ENCODE measurements at regions not wholly inside any gene's neighbourhood (a gene's known extent, or its start where the extent isn't known, plus 50 kb on each side); places are given as distances from the start of the nearest gene placed in this dataset.
"Not testable (repeated sequence)": the region's sequence is repeated elsewhere in the genome, so short reads cannot be mapped to it uniquely, and the experiment has no call there.

- Histone ChIP-seq H3K27me3 (ENCODE audit: control insufficient read depth in 2 of 2, insufficient read depth in 2 of 2, low read length in 2 of 2) (peaks cover 7 to 11% of the 10 kb centered on the region in 2 experiments), H2AFZ (ENCODE audit: low read depth, low read length) (no peak overlapping the region), H3K9me3 (replicated peaks; ENCODE audit: control insufficient read depth, insufficient read depth, low read length) (no peaks in the 10 kb centered on the region), H3K9ac (replicated peaks; ENCODE audit: extremely low read depth, insufficient read depth, low read length) (no peak overlapping the region), H3K4me3 (replicated peaks in 1 of 3; ENCODE audit: insufficient read depth in 1 of 3, low read depth in 1 of 3, low read length in 3 of 3) (no peak overlapping the region), H3K79me2 (ENCODE audit: control insufficient read depth, insufficient read depth, low read length) (no peaks in the 10 kb centered on the region), H4K20me1 (replicated peaks; ENCODE audit: control insufficient read depth, extremely low read depth, insufficient read depth, low read length) (no peaks in the 10 kb centered on the region), H3K4me1 (ENCODE audit: control insufficient read depth, extremely low read depth, insufficient read depth, low read length) (no peaks in the 10 kb centered on the region), H3K27ac (ENCODE audit: insufficient read depth, low read depth, low read length) (no peak overlapping the region), H3K9me1 (replicated peaks; ENCODE audit: control insufficient read depth, extremely low read depth, insufficient read depth, low read length) (no peaks in the 10 kb centered on the region), H3K36me3 (ENCODE audit: control insufficient read depth in 2 of 2, extremely low read depth in 1 of 2, insufficient read depth in 2 of 2, low read length in 2 of 2) (no peaks in the 10 kb centered on the region), H3K4me2 (ENCODE audit: insufficient read depth, low read length) (no peak overlapping the region)
- TF ChIP-seq GATA2 (IDR thresholded peaks at IDR 0.05; ENCODE audit: insufficient read depth, insufficient read length, low read depth, low read length), result no peak
- no peak for TF ChIP-seq POLR2A (IDR thresholded peaks at IDR 0.05; ENCODE audit: low read depth, low read length)
- TF ChIP-seq CTCF (IDR thresholded peaks at IDR 0.05; ENCODE audit: extremely low read depth in 1 of 2, insufficient read depth in 1 of 2, low read depth in 1 of 2, low read length in 2 of 2), result no peak
- TF ChIP-seq JUN (IDR thresholded peaks at IDR 0.05; ENCODE audit: borderline replicate concordance, insufficient read depth, insufficient read length, low read depth), result no peak
- TF ChIP-seq MYC (IDR thresholded peaks at IDR 0.05; ENCODE audit: low read depth, low read length), result no peak
- TF ChIP-seq EZH2 (IDR thresholded peaks at IDR 0.05; ENCODE audit: borderline replicate concordance, low read depth, low read length, severe bottlenecking), result no peak
- TF ChIP-seq POLR2AphosphoS5 (IDR thresholded peaks at IDR 0.05; ENCODE audit: insufficient read depth, low read depth, low read length), result no peak
- TF ChIP-seq MAX (IDR thresholded peaks at IDR 0.05; ENCODE audit: insufficient read depth, insufficient read length), result no peak
- no peak for TF ChIP-seq FOS (IDR thresholded peaks at IDR 0.05; ENCODE audit: borderline replicate concordance, insufficient read depth, low read length)
- BruUV-seq (replicated peaks), result no TSS peak
- ChIA-PET CTCF (interaction anchor here (0.5 kb wide), 1 partner anchor 475 kb away, joined by 3 read pairs; no protein-coding TSS in a partner anchor), POLR2A (no interaction called here)
- DNase-seq (ENCODE audit: low read depth, low spot score) (no peak), FAIRE-seq (no peak)
- intact Hi-C loops (cut with micrococcal nuclease), result no loop called here
- dilution Hi-C loops (cut with MboI; ENCODE audit: extremely low pct_ligation_motif_present, low sequenced_read_pairs), result no loop called here
These were observed 292.4 kb downstream of the GATA3 start for GRCh38 chr10:8346861-8347260.

GRCh38 chr10:8347614-8348013, 293.1 kb downstream of the GATA3 start:
- intact Hi-C loops (cut with micrococcal nuclease); H4K20me1 ChIP-seq (replicated peaks; ENCODE audit: control insufficient read depth, extremely low read depth, insufficient read depth, low read length); H2AFZ ChIP-seq (ENCODE audit: low read depth, low read length); H3K4me2 ChIP-seq (ENCODE audit: insufficient read depth, low read length); H3K27ac ChIP-seq (ENCODE audit: insufficient read depth, low read depth, low read length); H3K9ac ChIP-seq (replicated peaks; ENCODE audit: extremely low read depth, insufficient read depth, low read length); DNase-seq (ENCODE audit: low read depth, low spot score); H3K4me1 ChIP-seq (ENCODE audit: control insufficient read depth, extremely low read depth, insufficient read depth, low read length); H3K4me3 ChIP-seq (replicated peaks in 1 of 3; ENCODE audit: insufficient read depth in 1 of 3, low read depth in 1 of 3, low read length in 3 of 3); POLR2A ChIA-PET; BruUV-seq (replicated peaks); FAIRE-seq; H3K9me1 ChIP-seq (replicated peaks; ENCODE audit: control insufficient read depth, extremely low read depth, insufficient read depth, low read length); H3K27me3 ChIP-seq (ENCODE audit: control insufficient read depth in 2 of 2, insufficient read depth in 2 of 2, low read length in 2 of 2); H3K9me3 ChIP-seq (replicated peaks; ENCODE audit: control insufficient read depth, insufficient read depth, low read length); H3K36me3 ChIP-seq (ENCODE audit: control insufficient read depth in 2 of 2, extremely low read depth in 1 of 2, insufficient read depth in 2 of 2, low read length in 2 of 2); H3K79me2 ChIP-seq (ENCODE audit: control insufficient read depth, insufficient read depth, low read length); dilution Hi-C loops (cut with MboI; ENCODE audit: extremely low pct_ligation_motif_present, low sequenced_read_pairs): not testable (repeated sequence)
- CTCF ChIA-PET, result interaction anchor here (0.5 kb wide), 1 partner anchor 475 kb away, joined by 3 read pairs; no protein-coding TSS in a partner anchor

Data from endothelial cell of umbilical vein (primary cell).